ENCODE measurements at regions not wholly inside any gene's neighbourhood (a gene's known extent, or its start where the extent isn't known, plus 50 kb on each side); places are given as distances from the start of the nearest gene placed in this dataset.

- no peak for TF ChIP-seq CTCF (IDR thresholded peaks at IDR 0.05 in 4 of 5, conservative IDR thresholded peaks at IDR 0.05 in 1 of 5)
- no peak for TF ChIP-seq POLR2A (IDR thresholded peaks at IDR 0.05)
These were observed 724.0 kb upstream of the TMEM132C start for GRCh38 chr12:127542931-127543330.

Data from gastrocnemius medialis (tissue), 4 donors.